ENCODE measurements at regions not wholly inside any gene's neighbourhood (a gene's known extent, or its start where the extent isn't known, plus 50 kb on each side); places are given as distances from the start of the nearest gene placed in this dataset.

GRCh38 chr15:92294759-92295158 lies 98.9 kb upstream of the ST8SIA2 start:
- Histone ChIP-seq H3K27ac (no peak overlapping the region), H3K36me3 (no peaks in the 10 kb centered on the region), H3K27me3 (peaks cover 0 to 3% of the 10 kb centered on the region in 2 donors), H3K9me3 (no peaks in the 10 kb centered on the region), H3K4me3 (no peak overlapping the region), H3K4me1 (no peaks in the 10 kb centered on the region)
- DNase-seq (ENCODE audit: low spot score in 2 of 2), result no peak
- intact Hi-C loops (cut with DNase I; ENCODE audit: low total_unique reads), result no loop called here
- TF ChIP-seq, protein P1, sequence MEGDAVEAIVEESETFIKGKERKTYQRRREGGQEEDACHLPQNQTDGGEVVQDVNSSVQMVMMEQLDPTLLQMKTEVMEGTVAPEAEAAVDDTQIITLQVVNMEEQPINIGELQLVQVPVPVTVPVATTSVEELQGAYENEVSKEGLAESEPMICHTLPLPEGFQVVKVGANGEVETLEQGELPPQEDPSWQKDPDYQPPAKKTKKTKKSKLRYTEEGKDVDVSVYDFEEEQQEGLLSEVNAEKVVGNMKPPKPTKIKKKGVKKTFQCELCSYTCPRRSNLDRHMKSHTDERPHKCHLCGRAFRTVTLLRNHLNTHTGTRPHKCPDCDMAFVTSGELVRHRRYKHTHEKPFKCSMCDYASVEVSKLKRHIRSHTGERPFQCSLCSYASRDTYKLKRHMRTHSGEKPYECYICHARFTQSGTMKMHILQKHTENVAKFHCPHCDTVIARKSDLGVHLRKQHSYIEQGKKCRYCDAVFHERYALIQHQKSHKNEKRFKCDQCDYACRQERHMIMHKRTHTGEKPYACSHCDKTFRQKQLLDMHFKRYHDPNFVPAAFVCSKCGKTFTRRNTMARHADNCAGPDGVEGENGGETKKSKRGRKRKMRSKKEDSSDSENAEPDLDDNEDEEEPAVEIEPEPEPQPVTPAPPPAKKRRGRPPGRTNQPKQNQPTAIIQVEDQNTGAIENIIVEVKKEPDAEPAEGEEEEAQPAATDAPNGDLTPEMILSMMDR (IDR thresholded peaks at IDR 0.05), result no peak
- TF ChIP-seq POLR2AphosphoS5 (IDR thresholded peaks at IDR 0.05) (no peak), POLR2A (IDR thresholded peaks at IDR 0.05) (no peak)

DNA sequence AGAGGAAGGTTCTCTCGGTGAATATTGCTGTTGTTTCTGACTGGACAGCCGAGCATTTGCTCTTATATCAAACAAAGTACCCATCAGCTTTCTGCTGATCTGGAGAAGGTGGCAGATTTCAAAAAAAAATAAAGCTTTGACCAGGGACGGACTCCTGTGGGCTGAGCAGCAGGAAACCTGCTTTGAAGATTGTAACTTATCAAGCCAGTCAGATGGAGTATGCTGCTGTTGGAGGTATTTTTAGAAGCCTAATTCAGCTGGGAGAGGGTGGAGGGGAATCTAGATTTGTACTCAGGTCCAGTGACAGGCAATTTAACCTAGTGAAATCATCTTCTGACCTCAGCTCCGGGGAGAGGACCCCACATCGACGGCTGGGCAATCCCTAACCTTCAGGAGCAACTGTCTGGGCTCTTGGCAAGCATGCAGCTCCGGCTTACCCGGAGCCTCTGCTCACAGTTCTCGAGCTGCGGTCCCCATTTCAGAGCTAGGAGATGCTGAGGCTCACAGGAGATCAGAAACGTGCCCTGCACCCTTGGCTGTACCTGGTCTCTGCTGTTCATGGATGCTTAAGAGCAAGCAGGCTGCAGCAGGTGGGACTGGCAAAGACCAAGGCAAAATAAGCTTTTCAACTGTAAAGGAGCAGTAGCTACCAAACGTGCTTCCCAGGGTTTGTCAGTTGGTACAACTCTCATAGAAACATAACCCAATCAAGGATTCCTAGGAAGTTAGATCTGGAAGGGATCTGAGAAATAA lies 89.3 kb upstream of the ST8SIA2 start:
- H3K27me3 ChIP-seq, result peaks cover 0 to 6% of the 10 kb centered on the region in 2 donors
- intact Hi-C loops (cut with DNase I; ENCODE audit: low total_unique reads), result no loop called here
- DNase-seq (ENCODE audit: low spot score in 2 of 2), result no peak
- no peaks in the 10 kb centered on the region for H3K36me3 ChIP-seq
- no peaks in the 10 kb centered on the region for H3K4me1 ChIP-seq
- H3K9me3 ChIP-seq, result peaks cover 0 to 9% of the 10 kb centered on the region in 2 donors
- no peak overlapping the region for H3K4me3 ChIP-seq
- TF ChIP-seq, protein P1 (IDR thresholded peaks at IDR 0.05), result no peak
- TF ChIP-seq POLR2A (IDR thresholded peaks at IDR 0.05) (no peak), POLR2AphosphoS5 (IDR thresholded peaks at IDR 0.05) (no peak)
- H3K27ac ChIP-seq, result no peak overlapping the region

- DNase-seq (ENCODE audit: low spot score in 2 of 2), result no peak
- TF ChIP-seq POLR2AphosphoS5 (IDR thresholded peaks at IDR 0.05) (no peak), POLR2A (IDR thresholded peaks at IDR 0.05) (no peak)
- TF ChIP-seq, protein P1 (IDR thresholded peaks at IDR 0.05), result no peak
- intact Hi-C loops (cut with DNase I; ENCODE audit: low total_unique reads), result no loop called here
- Histone ChIP-seq H3K27ac (no peak overlapping the region), H3K4me1 (no peaks in the 10 kb centered on the region), H3K4me3 (no peak overlapping the region), H3K36me3 (no peaks in the 10 kb centered on the region), H3K9me3 (peaks cover 0 to 9% of the 10 kb centered on the region in 2 donors), H3K27me3 (peaks cover 0 to 6% of the 10 kb centered on the region in 2 donors)
Measured at GRCh38 chr15:92305343-92305742, 88.3 kb upstream of the ST8SIA2 start.

DNA sequence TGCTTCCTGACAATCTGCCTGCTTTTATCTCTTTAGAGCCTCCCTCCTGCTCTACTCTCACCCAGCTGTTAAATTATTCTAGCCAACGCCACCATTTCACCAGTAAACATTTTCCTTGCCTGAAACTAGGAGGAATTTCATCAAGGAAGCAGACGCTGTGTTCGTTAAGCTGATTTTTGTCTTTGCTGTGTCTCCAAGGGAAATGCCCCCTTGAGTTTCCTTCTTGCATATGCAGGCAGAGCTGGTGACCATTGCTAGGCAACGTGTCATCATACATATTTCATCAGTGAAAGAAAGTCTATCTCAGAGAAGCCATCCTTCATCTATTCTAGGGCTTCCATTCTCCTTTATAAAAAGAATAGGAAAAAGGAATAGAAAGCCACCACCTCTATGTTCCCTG lies 87.0 kb upstream of the ST8SIA2 start:
- no peak overlapping the region for H3K27ac ChIP-seq
- no peaks in the 10 kb centered on the region for H3K4me1 ChIP-seq
- H3K4me3 ChIP-seq, result no peak overlapping the region
- H3K36me3 ChIP-seq, result no peaks in the 10 kb centered on the region
- no peak for DNase-seq (ENCODE audit: low spot score in 2 of 2)
- intact Hi-C loops (cut with DNase I; ENCODE audit: low total_unique reads), result no loop called here
- TF ChIP-seq POLR2A (IDR thresholded peaks at IDR 0.05) (no peak), POLR2AphosphoS5 (IDR thresholded peaks at IDR 0.05) (no peak)
- TF ChIP-seq, protein P1 (IDR thresholded peaks at IDR 0.05), result no peak
- peaks cover 0 to under 1% of the 10 kb centered on the region in 2 donors for H3K9me3 ChIP-seq
- peaks cover 0 to 6% of the 10 kb centered on the region in 2 donors for H3K27me3 ChIP-seq

GRCh38 chr15:92315144-92315543 lies 78.5 kb upstream of the ST8SIA2 start:
- Histone ChIP-seq H3K27ac (no peak overlapping the region), H3K9me3 (peaks cover 5 to 11% of the 10 kb centered on the region in 2 donors), H3K27me3 (peaks cover 0 to 6% of the 10 kb centered on the region in 2 donors), H3K4me3 (no peak overlapping the region), H3K4me1 (no peaks in the 10 kb centered on the region), H3K36me3 (no peaks in the 10 kb centered on the region)
- intact Hi-C loops (cut with DNase I; ENCODE audit: low total_unique reads), result no loop called here
- TF ChIP-seq, protein P1 (IDR thresholded peaks at IDR 0.05), result no peak
- TF ChIP-seq POLR2A (IDR thresholded peaks at IDR 0.05) (no peak), POLR2AphosphoS5 (IDR thresholded peaks at IDR 0.05) (no peak)
- no peak for DNase-seq (ENCODE audit: low spot score in 2 of 2)

Data from breast epithelium (tissue), 4 donors.